ENCODE measurements at regions not wholly inside any gene's neighbourhood (a gene's known extent, or its start where the extent isn't known, plus 50 kb on each side); places are given as distances from the start of the nearest gene placed in this dataset.

DNA sequence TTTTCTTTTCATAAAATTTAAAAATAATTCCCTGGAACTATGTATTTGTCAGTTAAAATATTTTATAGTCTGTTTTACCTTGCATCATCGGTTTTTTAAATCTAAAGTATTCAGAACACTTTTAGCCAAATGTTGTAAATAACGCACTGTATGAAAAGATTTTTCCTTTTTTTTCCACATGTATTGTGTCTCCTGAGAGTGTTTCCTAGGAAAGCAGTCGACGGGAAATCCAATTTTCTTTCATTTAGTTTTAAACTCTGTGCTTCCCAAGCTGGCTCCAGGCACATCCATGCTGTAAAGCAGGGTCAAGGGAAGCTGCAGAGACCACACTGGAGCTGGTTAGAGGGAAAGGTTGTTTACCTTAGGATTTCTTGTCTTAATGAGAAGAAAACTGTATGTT lies 1724.3 kb upstream of the TENM3 start:
- Histone ChIP-seq H3K36me3 (no peaks in the 10 kb centered on the region), H3K27ac (replicated peaks in 1 of 4) (no peak overlapping the region), H3K4me1 (no peaks in the 10 kb centered on the region), H3K4me3 (no peak overlapping the region), H3K27me3 (no peaks in the 10 kb centered on the region), H3K9me3 (no peaks in the 10 kb centered on the region)
- DNase-seq (ENCODE audit: extremely low spot score) = no peak
- no peak for TF ChIP-seq POLR2AphosphoS5 (IDR thresholded peaks at IDR 0.05)
- TF ChIP-seq EP300 (IDR thresholded peaks at IDR 0.05) = no peak
- TF ChIP-seq, protein P1, sequence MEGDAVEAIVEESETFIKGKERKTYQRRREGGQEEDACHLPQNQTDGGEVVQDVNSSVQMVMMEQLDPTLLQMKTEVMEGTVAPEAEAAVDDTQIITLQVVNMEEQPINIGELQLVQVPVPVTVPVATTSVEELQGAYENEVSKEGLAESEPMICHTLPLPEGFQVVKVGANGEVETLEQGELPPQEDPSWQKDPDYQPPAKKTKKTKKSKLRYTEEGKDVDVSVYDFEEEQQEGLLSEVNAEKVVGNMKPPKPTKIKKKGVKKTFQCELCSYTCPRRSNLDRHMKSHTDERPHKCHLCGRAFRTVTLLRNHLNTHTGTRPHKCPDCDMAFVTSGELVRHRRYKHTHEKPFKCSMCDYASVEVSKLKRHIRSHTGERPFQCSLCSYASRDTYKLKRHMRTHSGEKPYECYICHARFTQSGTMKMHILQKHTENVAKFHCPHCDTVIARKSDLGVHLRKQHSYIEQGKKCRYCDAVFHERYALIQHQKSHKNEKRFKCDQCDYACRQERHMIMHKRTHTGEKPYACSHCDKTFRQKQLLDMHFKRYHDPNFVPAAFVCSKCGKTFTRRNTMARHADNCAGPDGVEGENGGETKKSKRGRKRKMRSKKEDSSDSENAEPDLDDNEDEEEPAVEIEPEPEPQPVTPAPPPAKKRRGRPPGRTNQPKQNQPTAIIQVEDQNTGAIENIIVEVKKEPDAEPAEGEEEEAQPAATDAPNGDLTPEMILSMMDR (IDR thresholded peaks at IDR 0.05) = no peak
- TF ChIP-seq POLR2A (IDR thresholded peaks at IDR 0.05; ENCODE audit: low read depth) = no peak
- intact Hi-C loops (cut with DNase I) = no loop called here
- 53% methylated on average over 4 of the region's 4 CpGs for WGBS

DNA sequence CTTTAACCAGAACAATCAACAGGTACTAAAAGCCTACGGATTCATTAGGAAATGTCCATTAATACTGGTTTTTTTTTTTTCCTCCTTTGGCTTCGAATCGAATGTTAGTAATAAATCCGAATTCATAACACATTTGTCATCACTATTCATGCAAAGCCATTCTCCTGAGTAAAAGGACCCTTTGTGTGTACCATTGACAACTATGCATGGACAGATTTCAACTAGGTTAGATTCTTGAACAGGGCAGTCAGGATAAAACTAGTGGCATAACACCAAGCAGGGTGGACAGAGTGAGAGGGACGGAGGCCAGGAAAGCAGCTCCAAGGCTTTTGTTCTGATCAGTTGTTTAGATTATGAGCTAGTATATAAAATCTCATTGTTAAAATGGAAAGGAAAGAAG lies 1722.0 kb upstream of the TENM3 start:
- no peaks in the 10 kb centered on the region for H3K27me3 ChIP-seq
- DNase-seq (ENCODE audit: extremely low spot score) = no peak
- no peak overlapping the region for H3K4me3 ChIP-seq
- intact Hi-C loops (cut with DNase I) = no loop called here
- no peaks in the 10 kb centered on the region for H3K4me1 ChIP-seq
- 64% methylated on average over 5 of the region's 5 CpGs for WGBS
- H3K36me3 ChIP-seq = no peaks in the 10 kb centered on the region
- TF ChIP-seq POLR2A (IDR thresholded peaks at IDR 0.05; ENCODE audit: low read depth) = no peak
- no peak for TF ChIP-seq EP300 (IDR thresholded peaks at IDR 0.05)
- TF ChIP-seq POLR2AphosphoS5 (IDR thresholded peaks at IDR 0.05) = no peak
- TF ChIP-seq, protein P1 (IDR thresholded peaks at IDR 0.05) = no peak
- no peak overlapping the region for H3K27ac ChIP-seq (replicated peaks in 1 of 4)
- H3K9me3 ChIP-seq = no peaks in the 10 kb centered on the region

DNA sequence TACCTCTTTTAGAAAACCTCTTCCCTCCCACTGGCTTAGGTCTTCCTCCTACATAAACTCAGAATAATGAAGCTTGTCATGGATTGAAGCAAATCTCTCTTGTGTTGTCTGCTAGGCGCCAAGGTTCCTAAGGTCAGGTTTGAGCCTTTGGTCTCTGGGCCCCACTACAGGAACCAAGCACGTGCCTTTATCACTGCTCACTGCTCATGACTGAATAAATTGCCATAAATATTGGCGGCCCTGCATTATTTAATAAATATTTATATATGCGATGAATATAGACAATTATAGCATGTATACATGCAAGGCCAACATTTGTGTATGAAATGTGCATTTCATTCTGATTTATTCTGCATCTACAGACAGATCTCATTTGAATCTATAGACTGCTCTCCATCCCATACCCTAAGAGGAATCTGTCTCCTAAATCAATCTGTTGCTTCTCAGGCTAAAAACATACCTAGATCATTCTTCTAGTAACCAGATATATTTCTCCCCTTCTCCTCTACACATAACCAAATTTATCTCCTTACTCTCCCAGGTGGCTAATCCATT lies 1717.6 kb upstream of the TENM3 start:
- intact Hi-C loops (cut with DNase I) = no loop called here
- no peaks in the 10 kb centered on the region for H3K27me3 ChIP-seq
- H3K9me3 ChIP-seq = no peaks in the 10 kb centered on the region
- TF ChIP-seq EP300 (IDR thresholded peaks at IDR 0.05) (no peak), POLR2A (IDR thresholded peaks at IDR 0.05; ENCODE audit: low read depth) (no peak), POLR2AphosphoS5 (IDR thresholded peaks at IDR 0.05) (no peak)
- TF ChIP-seq, protein P1 (IDR thresholded peaks at IDR 0.05) = no peak
- WGBS = 83% methylated on average over 4 of the region's 4 CpGs
- no peaks in the 10 kb centered on the region for H3K4me1 ChIP-seq
- no peak for DNase-seq (ENCODE audit: extremely low spot score)
- H3K27ac ChIP-seq (replicated peaks in 1 of 4) = no peak overlapping the region
- H3K36me3 ChIP-seq = no peaks in the 10 kb centered on the region
- H3K4me3 ChIP-seq = no peak overlapping the region

DNA sequence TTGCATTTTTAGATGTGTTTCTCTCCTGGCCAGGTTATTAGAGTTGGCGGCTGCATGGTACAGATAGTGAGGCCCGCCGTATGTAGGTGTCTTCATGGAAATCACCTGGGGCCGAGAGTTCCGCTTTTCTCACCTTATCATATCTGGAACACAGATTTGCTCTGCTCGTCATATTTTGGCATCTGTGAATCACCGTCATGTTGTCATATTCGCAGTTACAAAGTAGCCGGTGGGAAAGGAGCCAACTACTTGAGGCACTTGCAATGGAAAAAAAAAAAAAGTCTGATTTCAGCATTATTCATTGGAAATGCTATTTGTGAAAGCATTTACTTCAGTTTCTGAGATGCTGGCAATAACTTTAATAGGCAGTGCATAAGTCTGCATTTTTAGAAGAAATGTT lies 1715.2 kb upstream of the TENM3 start:
- H3K9me3 ChIP-seq = no peaks in the 10 kb centered on the region
- no peaks in the 10 kb centered on the region for H3K36me3 ChIP-seq
- 93% methylated on average over 9 of the region's 9 CpGs for WGBS
- intact Hi-C loops (cut with DNase I) = no loop called here
- H3K27ac ChIP-seq (replicated peaks in 1 of 4) = no peak overlapping the region
- no peak for TF ChIP-seq EP300 (IDR thresholded peaks at IDR 0.05)
- no peak for TF ChIP-seq POLR2A (IDR thresholded peaks at IDR 0.05; ENCODE audit: low read depth)
- no peak for TF ChIP-seq POLR2AphosphoS5 (IDR thresholded peaks at IDR 0.05)
- TF ChIP-seq, protein P1 (IDR thresholded peaks at IDR 0.05) = no peak
- H3K4me1 ChIP-seq = no peaks in the 10 kb centered on the region
- no peak for DNase-seq (ENCODE audit: extremely low spot score)
- H3K27me3 ChIP-seq = no peaks in the 10 kb centered on the region
- no peak overlapping the region for H3K4me3 ChIP-seq

DNA sequence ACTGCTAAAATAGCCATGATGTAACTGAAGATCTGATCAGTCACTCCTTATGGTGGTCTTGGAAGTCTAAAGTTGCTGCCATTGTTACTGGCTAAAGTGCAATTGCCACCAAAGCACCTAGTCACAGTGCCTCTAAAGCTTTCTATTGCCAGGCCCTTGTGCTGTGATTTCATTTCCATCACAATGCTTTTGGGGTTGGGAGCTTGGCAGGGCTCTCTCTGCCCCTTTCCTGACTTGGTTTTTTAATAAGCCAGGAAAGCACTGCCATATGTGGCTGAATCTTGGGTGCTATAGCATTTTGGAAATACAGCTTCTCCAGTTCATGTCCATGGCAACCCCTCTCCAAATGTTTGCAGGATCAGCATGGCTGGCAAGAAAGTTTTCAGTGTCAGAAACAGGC lies 1712.4 kb upstream of the TENM3 start:
- intact Hi-C loops (cut with DNase I) = no loop called here
- no peak for DNase-seq (ENCODE audit: extremely low spot score)
- no peaks in the 10 kb centered on the region for H3K9me3 ChIP-seq

More for the DNA sequence above, 1712.4 kb upstream of the TENM3 start:
- Histone ChIP-seq H3K27me3 (no peaks in the 10 kb centered on the region), H3K36me3 (no peaks in the 10 kb centered on the region), H3K27ac (replicated peaks in 1 of 4) (no peak overlapping the region), H3K4me3 (no peak overlapping the region), H3K4me1 (no peaks in the 10 kb centered on the region)
- TF ChIP-seq POLR2A (IDR thresholded peaks at IDR 0.05; ENCODE audit: low read depth) = no peak
- no peak for TF ChIP-seq POLR2AphosphoS5 (IDR thresholded peaks at IDR 0.05)
- no peak for TF ChIP-seq EP300 (IDR thresholded peaks at IDR 0.05)
- TF ChIP-seq, protein P1 (IDR thresholded peaks at IDR 0.05) = no peak

All from esophagus muscularis mucosa (tissue), 4 donors.